ENCODE measurements at regions not wholly inside any gene's neighbourhood (a gene's known extent, or its start where the extent isn't known, plus 50 kb on each side); places are given as distances from the start of the nearest gene placed in this dataset.

DNA sequence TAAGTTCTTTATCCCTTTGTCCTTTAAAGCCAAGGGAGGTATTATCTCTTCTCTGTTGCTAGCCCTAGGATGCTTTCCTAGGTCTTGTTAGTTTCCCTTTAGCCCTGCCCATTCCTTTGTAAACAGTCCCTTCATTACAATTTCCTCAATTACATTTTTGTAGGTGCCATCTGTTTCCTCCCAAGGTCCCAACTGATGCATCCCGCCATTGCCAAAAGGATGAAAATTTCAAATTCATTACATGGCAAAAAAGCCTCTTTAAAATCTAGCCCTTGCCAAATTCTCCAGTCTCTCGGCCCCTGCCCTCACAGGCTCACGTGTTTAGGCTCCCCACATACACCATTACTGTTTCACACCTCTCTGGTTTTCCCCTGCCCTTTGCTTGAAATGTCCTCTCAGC is 151.9 kb upstream of the C1orf87 start:
- 71 to 74% methylated on average over 3 of the region's 3 CpGs for WGBS, 2 donors
- H3K36me3 ChIP-seq (ENCODE audit: control insufficient read depth in 2 of 2, insufficient read depth in 2 of 2, low read length in 1 of 2), result no peaks in the 10 kb centered on the region
- H3K4me3 ChIP-seq (ENCODE audit: low read depth in 1 of 2, low read length in 2 of 2), result no peak overlapping the region
- no peaks in the 10 kb centered on the region for H3K27me3 ChIP-seq (ENCODE audit: control insufficient read depth in 1 of 2, insufficient read depth in 2 of 2, low read length in 2 of 2)
- H3K9me3 ChIP-seq (ENCODE audit: control insufficient read depth in 2 of 2, insufficient read depth in 1 of 2, low read depth in 1 of 2, low read length in 1 of 2), result no peaks in the 10 kb centered on the region
- H3K27ac ChIP-seq (ENCODE audit: low read depth in 2 of 2, low read length in 1 of 2), result no peak overlapping the region
- H3K4me1 ChIP-seq (ENCODE audit: control insufficient read depth in 2 of 2, insufficient read depth in 2 of 2, low read length in 1 of 2), result no peaks in the 10 kb centered on the region

DNA sequence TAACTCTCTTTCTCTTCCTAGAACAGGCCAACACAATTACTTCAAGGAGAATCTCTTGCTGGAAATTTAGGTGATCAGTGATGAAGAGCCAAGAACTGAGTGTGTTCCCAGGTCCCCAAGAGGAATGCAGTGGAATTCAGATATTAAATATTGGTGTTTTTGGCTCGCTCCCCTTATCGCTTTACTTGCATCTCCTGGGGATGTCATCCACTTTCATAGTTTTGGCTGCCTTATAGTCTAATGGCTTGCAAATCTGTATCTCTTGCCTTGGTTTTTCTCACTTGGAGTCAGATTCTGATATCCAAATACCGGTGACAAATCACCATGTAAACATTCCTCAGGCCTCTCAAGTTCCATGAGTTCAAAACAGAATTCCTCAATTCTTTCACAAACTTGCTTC is 151.0 kb upstream of the C1orf87 start:
- no peaks in the 10 kb centered on the region for H3K9me3 ChIP-seq (ENCODE audit: control insufficient read depth in 2 of 2, insufficient read depth in 1 of 2, low read depth in 1 of 2, low read length in 1 of 2)
- H3K36me3 ChIP-seq (ENCODE audit: control insufficient read depth in 2 of 2, insufficient read depth in 2 of 2, low read length in 1 of 2), result no peaks in the 10 kb centered on the region
- no peak overlapping the region for H3K27ac ChIP-seq (ENCODE audit: low read depth in 2 of 2, low read length in 1 of 2)
- no peaks in the 10 kb centered on the region for H3K27me3 ChIP-seq (ENCODE audit: control insufficient read depth in 1 of 2, insufficient read depth in 2 of 2, low read length in 2 of 2)
- WGBS, 2 donors, result 86 to 92% methylated on average over 3 of the region's 3 CpGs
- no peaks in the 10 kb centered on the region for H3K4me1 ChIP-seq (ENCODE audit: control insufficient read depth in 2 of 2, insufficient read depth in 2 of 2, low read length in 1 of 2)
- H3K4me3 ChIP-seq (ENCODE audit: low read depth in 1 of 2, low read length in 2 of 2), result no peak overlapping the region

DNA sequence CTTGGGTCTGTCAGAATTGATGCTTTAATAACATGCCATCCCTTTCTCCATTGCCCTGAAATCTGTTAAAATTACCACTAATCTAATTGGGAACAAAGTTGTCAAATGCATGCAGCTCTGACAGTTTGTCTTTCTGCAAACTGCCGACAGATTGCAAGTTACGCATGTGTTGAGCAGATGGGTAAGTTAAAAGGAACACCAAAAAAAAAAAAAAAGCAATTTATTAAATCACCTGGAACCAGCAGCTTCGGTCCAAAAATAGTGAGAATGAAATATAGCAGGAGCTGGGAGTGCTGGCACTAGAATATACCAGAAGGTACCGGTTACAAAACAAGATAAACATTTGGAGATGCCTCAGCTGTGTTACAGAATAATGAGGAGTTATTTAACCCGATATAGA is 149.6 kb upstream of the C1orf87 start:
- H3K4me3 ChIP-seq (ENCODE audit: low read depth in 1 of 2, low read length in 2 of 2), result no peak overlapping the region
- H3K27ac ChIP-seq (ENCODE audit: low read depth in 2 of 2, low read length in 1 of 2), result no peak overlapping the region
- H3K36me3 ChIP-seq (ENCODE audit: control insufficient read depth in 2 of 2, insufficient read depth in 2 of 2, low read length in 1 of 2), result no peaks in the 10 kb centered on the region
- H3K4me1 ChIP-seq (ENCODE audit: control insufficient read depth in 2 of 2, insufficient read depth in 2 of 2, low read length in 1 of 2), result no peaks in the 10 kb centered on the region
- no peaks in the 10 kb centered on the region for H3K9me3 ChIP-seq (ENCODE audit: control insufficient read depth in 2 of 2, insufficient read depth in 1 of 2, low read depth in 1 of 2, low read length in 1 of 2)
- H3K27me3 ChIP-seq (ENCODE audit: control insufficient read depth in 1 of 2, insufficient read depth in 2 of 2, low read length in 2 of 2), result no peaks in the 10 kb centered on the region
- WGBS, 2 donors, result 47 to 61% methylated on average over 5 of the region's 5 CpGs

DNA sequence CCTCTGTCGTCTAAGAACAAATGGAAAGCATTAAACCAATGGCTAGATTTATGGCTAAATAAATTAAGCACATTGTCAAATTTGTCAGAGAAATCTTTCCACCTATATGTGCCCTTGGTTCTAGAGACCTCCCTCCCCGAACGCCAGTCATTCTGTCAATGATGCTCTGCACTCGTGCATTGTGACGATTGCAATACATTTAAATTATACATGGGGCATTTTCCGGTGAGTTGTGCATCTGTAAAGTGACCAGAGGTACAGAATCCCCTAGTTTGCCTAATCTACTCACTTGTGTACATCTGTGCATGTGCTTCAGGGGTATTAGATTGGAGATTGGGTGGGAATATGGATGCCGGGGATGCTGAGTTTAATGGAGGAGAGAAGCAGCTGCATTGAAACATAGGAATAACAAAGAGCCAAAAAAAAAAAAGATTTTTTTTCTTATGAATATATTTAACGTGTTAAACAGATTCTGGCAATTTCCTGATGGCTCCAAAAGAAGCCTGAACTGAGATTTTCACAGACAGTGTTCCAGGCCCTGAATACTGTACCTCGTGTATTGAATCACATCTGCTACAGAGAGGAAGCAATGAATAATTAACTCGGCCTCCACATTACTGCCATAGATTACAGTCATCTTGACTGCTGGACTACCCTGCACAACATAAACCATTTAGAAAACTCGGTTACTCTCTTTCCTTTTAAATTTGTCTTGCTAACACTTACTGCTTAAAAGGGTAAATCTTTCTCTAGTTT is 149.0 kb upstream of the C1orf87 start:
- Histone ChIP-seq H3K4me1 (ENCODE audit: control insufficient read depth in 2 of 2, insufficient read depth in 2 of 2, low read length in 1 of 2) (no peaks in the 10 kb centered on the region), H3K4me3 (ENCODE audit: low read depth in 1 of 2, low read length in 2 of 2) (no peak overlapping the region), H3K27me3 (ENCODE audit: control insufficient read depth in 1 of 2, insufficient read depth in 2 of 2, low read length in 2 of 2) (no peaks in the 10 kb centered on the region), H3K9me3 (ENCODE audit: control insufficient read depth in 2 of 2, insufficient read depth in 1 of 2, low read depth in 1 of 2, low read length in 1 of 2) (no peaks in the 10 kb centered on the region), H3K27ac (ENCODE audit: low read depth in 2 of 2, low read length in 1 of 2) (no peak overlapping the region), H3K36me3 (ENCODE audit: control insufficient read depth in 2 of 2, insufficient read depth in 2 of 2, low read length in 1 of 2) (no peaks in the 10 kb centered on the region)
- WGBS, 2 donors, result 75 to 78% methylated on average over 11 of the region's 11 CpGs

DNA sequence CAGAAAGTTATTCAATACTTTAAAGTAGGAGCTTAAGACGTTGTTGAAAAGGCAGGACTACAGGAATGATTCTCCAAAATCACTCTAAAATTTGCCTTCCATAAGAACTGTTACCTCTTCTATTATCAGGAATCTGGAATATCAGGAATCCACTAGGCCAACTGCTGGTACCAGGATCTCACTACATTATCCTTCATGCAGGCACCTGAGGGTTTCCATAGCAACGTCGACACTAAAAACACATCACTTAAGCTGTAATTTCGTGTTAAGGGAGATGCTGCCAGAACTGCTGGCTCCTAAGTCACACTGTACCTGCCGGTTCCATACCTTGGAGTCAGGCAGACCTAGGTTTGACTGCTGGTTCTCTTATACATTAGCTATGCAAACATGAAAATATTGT is 139.7 kb upstream of the C1orf87 start:
- 67 to 75% methylated on average over 5 of the region's 5 CpGs for WGBS, 2 donors
- no peaks in the 10 kb centered on the region for H3K4me1 ChIP-seq (ENCODE audit: control insufficient read depth in 2 of 2, insufficient read depth in 2 of 2, low read length in 1 of 2)
- no peaks in the 10 kb centered on the region for H3K9me3 ChIP-seq (ENCODE audit: control insufficient read depth in 2 of 2, insufficient read depth in 1 of 2, low read depth in 1 of 2, low read length in 1 of 2)
- H3K36me3 ChIP-seq (ENCODE audit: control insufficient read depth in 2 of 2, insufficient read depth in 2 of 2, low read length in 1 of 2), result no peaks in the 10 kb centered on the region
- H3K27me3 ChIP-seq (ENCODE audit: control insufficient read depth in 1 of 2, insufficient read depth in 2 of 2, low read length in 2 of 2), result no peaks in the 10 kb centered on the region
- H3K27ac ChIP-seq (ENCODE audit: low read depth in 2 of 2, low read length in 1 of 2), result no peak overlapping the region
- no peak overlapping the region for H3K4me3 ChIP-seq (ENCODE audit: low read depth in 1 of 2, low read length in 2 of 2)

DNA sequence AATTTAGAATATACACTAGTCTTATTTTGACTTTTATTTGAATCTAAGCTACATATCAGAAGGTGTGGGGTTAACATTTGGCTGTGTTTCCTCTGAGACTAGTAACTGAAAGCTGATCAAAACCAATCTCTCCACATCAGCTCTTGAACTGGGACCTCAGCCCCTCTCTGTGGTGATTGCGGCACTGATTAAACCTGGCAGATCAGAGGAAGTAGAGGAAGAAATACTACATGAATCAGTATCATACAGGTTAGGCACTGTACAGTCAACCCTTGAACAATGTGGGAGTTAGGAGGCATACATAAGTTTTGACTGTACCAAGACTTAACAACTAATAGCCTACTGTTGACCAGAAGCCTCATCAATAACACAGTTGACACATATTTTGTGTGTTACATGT is 122.5 kb upstream of the C1orf87 start:
- Histone ChIP-seq H3K27me3 (ENCODE audit: control insufficient read depth in 1 of 2, insufficient read depth in 2 of 2, low read length in 2 of 2) (no peaks in the 10 kb centered on the region), H3K4me3 (ENCODE audit: low read depth in 1 of 2, low read length in 2 of 2) (no peak overlapping the region), H3K36me3 (ENCODE audit: control insufficient read depth in 2 of 2, insufficient read depth in 2 of 2, low read length in 1 of 2) (no peaks in the 10 kb centered on the region), H3K27ac (ENCODE audit: low read depth in 2 of 2, low read length in 1 of 2) (no peak overlapping the region), H3K9me3 (ENCODE audit: control insufficient read depth in 2 of 2, insufficient read depth in 1 of 2, low read depth in 1 of 2, low read length in 1 of 2) (no peaks in the 10 kb centered on the region), H3K4me1 (ENCODE audit: control insufficient read depth in 2 of 2, insufficient read depth in 2 of 2, low read length in 1 of 2) (no peaks in the 10 kb centered on the region)
- WGBS, 2 donors, result 96 to 97% methylated on average over 1 of the region's 1 CpG

DNA sequence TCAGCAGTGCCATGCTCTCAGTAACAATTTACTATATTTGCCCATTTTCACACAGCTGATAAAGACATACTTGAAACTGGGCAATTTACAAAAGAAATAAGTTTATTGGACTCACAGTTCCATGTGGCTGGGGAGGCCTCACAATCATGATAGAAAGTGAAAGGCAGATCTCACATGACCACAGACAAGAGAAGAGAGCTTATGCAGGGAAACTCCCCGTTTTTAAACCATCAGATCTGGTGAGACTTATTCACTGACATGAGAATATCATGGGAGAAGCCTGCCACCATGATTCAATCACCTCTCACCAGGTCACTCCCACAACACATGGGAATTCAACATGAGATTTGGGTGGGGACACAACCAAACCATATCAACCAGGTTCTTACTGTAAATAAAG is 112.1 kb upstream of the C1orf87 start:
- no peak overlapping the region for H3K27ac ChIP-seq (ENCODE audit: low read depth in 2 of 2, low read length in 1 of 2)
- no peak overlapping the region for H3K4me3 ChIP-seq (ENCODE audit: low read depth in 1 of 2, low read length in 2 of 2)
- 26 to 40% methylated on average over 1 of the region's 1 CpG for WGBS, 2 donors
- H3K4me1 ChIP-seq (ENCODE audit: control insufficient read depth in 2 of 2, insufficient read depth in 2 of 2, low read length in 1 of 2), result no peaks in the 10 kb centered on the region
- H3K9me3 ChIP-seq (ENCODE audit: control insufficient read depth in 2 of 2, insufficient read depth in 1 of 2, low read depth in 1 of 2, low read length in 1 of 2), result no peaks in the 10 kb centered on the region
- H3K27me3 ChIP-seq (ENCODE audit: control insufficient read depth in 1 of 2, insufficient read depth in 2 of 2, low read length in 2 of 2), result no peaks in the 10 kb centered on the region
- H3K36me3 ChIP-seq (ENCODE audit: control insufficient read depth in 2 of 2, insufficient read depth in 2 of 2, low read length in 1 of 2), result no peaks in the 10 kb centered on the region

DNA sequence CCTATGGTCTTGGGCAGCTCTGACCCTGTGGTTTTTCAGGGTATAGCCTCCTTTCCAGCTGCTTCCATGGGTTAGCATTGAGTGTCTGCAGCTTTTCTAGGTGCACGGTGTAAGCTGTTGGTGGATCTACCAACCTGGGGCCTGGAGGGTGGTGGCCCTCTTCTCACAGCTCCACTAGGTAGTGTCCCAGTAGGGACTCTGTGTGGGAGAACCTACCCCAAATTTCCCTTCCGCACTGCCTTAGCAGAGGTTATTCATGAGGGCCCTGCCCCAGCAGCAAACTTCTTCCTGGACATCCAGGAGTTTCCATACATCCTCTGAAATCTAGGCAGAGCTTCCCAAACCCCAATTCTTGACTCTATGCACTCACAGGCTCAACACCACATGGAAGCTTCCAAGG is 111.0 kb upstream of the C1orf87 start:
- Histone ChIP-seq H3K27me3 (ENCODE audit: control insufficient read depth in 1 of 2, insufficient read depth in 2 of 2, low read length in 2 of 2) (no peaks in the 10 kb centered on the region), H3K9me3 (ENCODE audit: control insufficient read depth in 2 of 2, insufficient read depth in 1 of 2, low read depth in 1 of 2, low read length in 1 of 2) (no peaks in the 10 kb centered on the region), H3K27ac (ENCODE audit: low read depth in 2 of 2, low read length in 1 of 2) (no peak overlapping the region), H3K36me3 (ENCODE audit: control insufficient read depth in 2 of 2, insufficient read depth in 2 of 2, low read length in 1 of 2) (no peaks in the 10 kb centered on the region), H3K4me3 (ENCODE audit: low read depth in 1 of 2, low read length in 2 of 2) (no peak overlapping the region), H3K4me1 (ENCODE audit: control insufficient read depth in 2 of 2, insufficient read depth in 2 of 2, low read length in 1 of 2) (no peaks in the 10 kb centered on the region)
- WGBS, 2 donors, result 93 to 100% methylated on average over 2 of the region's 2 CpGs

DNA sequence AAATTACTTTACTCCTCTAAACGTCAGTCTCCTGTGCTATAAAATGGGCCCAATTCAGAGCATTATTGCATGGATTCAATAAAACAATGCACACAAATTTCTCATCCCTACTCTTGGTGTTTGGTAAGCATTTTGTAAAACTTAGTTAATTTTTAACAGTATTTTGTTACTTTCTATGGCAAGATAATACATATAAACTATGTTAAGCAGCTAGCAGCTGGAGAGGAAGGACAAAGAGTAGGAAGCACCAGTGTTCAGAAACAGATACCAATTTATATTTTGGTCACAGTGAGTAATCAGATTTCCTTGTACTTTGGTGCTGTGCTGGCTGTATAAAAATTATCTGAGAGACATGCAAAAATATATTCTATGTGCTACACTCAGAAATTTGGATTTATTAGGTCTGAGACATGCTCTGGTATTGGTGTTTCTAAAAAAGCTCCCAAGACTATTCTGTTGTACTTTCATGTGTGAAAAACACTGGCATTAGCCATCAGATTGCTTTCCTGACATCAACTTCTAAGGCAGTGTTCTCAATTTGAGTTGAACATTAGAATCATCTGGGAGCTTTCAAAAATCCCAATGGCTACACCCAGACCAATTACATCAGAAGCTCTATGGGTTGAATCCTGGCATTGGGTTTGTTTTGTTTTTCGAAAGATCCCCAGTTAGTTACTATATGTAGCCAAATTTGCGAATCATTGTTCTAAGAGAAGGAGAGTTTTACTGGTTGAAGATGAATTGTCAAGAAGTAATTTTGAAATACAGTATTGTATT is 100.3 kb upstream of the C1orf87 start:
- H3K4me3 ChIP-seq (ENCODE audit: low read depth in 1 of 2, low read length in 2 of 2), result no peak overlapping the region

DNA sequence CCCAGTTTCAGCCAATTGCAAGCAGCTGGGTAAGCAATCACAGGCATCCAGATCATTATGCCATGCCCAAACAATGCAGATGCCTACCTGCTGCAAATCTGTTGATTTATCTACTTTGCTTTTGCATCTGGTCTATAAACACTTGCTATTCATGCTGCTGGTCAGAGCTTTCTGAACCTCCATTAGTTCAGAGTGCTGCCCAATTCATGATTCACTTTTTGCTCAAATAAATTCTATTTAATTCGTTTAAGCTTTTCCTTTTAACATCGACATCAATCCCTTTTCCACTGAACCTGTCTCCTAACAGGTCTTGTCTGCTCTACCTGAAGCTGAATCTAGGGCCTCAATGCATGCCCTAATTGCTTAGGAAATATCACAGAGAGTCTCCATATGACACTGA is 99.4 kb upstream of the C1orf87 start:
- no peaks in the 10 kb centered on the region for H3K36me3 ChIP-seq (ENCODE audit: control insufficient read depth in 2 of 2, insufficient read depth in 2 of 2, low read length in 1 of 2)
- 93 to 95% methylated on average over 2 of the region's 2 CpGs for WGBS, 2 donors
- H3K27me3 ChIP-seq (ENCODE audit: control insufficient read depth in 1 of 2, insufficient read depth in 2 of 2, low read length in 2 of 2), result peaks cover 0 to 2% of the 10 kb centered on the region in 2 donors

More for the DNA sequence above, 100.3 kb upstream of the C1orf87 start:
- H3K27me3 ChIP-seq (ENCODE audit: control insufficient read depth in 1 of 2, insufficient read depth in 2 of 2, low read length in 2 of 2), result peaks cover 0 to 2% of the 10 kb centered on the region in 2 donors
- no peaks in the 10 kb centered on the region for H3K36me3 ChIP-seq (ENCODE audit: control insufficient read depth in 2 of 2, insufficient read depth in 2 of 2, low read length in 1 of 2)
- H3K27ac ChIP-seq (ENCODE audit: low read depth in 2 of 2, low read length in 1 of 2), result no peak overlapping the region
- 79 to 86% methylated on average over 3 of the region's 3 CpGs for WGBS, 2 donors
- H3K9me3 ChIP-seq (ENCODE audit: control insufficient read depth in 2 of 2, insufficient read depth in 1 of 2, low read depth in 1 of 2, low read length in 1 of 2), result no peaks in the 10 kb centered on the region
- H3K4me1 ChIP-seq (ENCODE audit: control insufficient read depth in 2 of 2, insufficient read depth in 2 of 2, low read length in 1 of 2), result no peaks in the 10 kb centered on the region

More for the DNA sequence above, 99.4 kb upstream of the C1orf87 start:
- H3K4me3 ChIP-seq (ENCODE audit: low read depth in 1 of 2, low read length in 2 of 2), result no peak overlapping the region
- H3K27ac ChIP-seq (ENCODE audit: low read depth in 2 of 2, low read length in 1 of 2), result no peak overlapping the region
- H3K9me3 ChIP-seq (ENCODE audit: control insufficient read depth in 2 of 2, insufficient read depth in 1 of 2, low read depth in 1 of 2, low read length in 1 of 2), result no peaks in the 10 kb centered on the region
- no peaks in the 10 kb centered on the region for H3K4me1 ChIP-seq (ENCODE audit: control insufficient read depth in 2 of 2, insufficient read depth in 2 of 2, low read length in 1 of 2)
